Hepatocyte (in vitro differentiated cells): ENCODE measurements at regions not wholly inside any gene's neighbourhood (a gene's known extent, or its start where the extent isn't known, plus 50 kb on each side); places are given as distances from the start of the nearest gene placed in this dataset.

Experiments used
- DNase-seq: peaks from one replicate; pipeline ENCODE4 v3.0.0-alpha.2; 2016; ENCODE audit warnings: low spot score
- H2AFZ ChIP-seq: fragments of 200-600 bp; sonication (generic); 2 replicates; pipeline ENCODE4 v1.6.0; 2016; ENCODE audit warnings: antibody characterized with exemption, mild to moderate bottlenecking
- H3K27ac ChIP-seq: fragments of 200-600 bp; sonication (generic); 2 replicates; pipeline ENCODE4 v1.5.1; 2016; ENCODE audit warnings: mild to moderate bottlenecking
- H3K27me3 ChIP-seq: fragments of 200-600 bp; sonication (generic); 2 replicates; pipeline ENCODE4 v1.6.1; 2016
- H3K36me3 ChIP-seq: fragments of 200-600 bp; sonication (generic); replicated peaks from 2 replicates; pipeline ENCODE4 v1.5.1; 2016; ENCODE audit warnings: low read depth; ENCODE audit not compliant: insufficient read depth
- H3K4me1 ChIP-seq: fragments of 200-600 bp; sonication (generic); 2 replicates; pipeline ENCODE4 v1.5.1; 2016; ENCODE audit warnings: mild to moderate bottlenecking, moderate library complexity; ENCODE audit not compliant: insufficient read depth
- H3K4me2 ChIP-seq: fragments of 200-600 bp; sonication (generic); 2 replicates; pipeline ENCODE4 v1.6.0; 2016
- H3K4me3 ChIP-seq: fragments of 200-600 bp; sonication (generic); 2 replicates; pipeline ENCODE4 v1.5.1; 2016; ENCODE audit warnings: mild to moderate bottlenecking
- H3K79me2 ChIP-seq: fragments of 200-600 bp; sonication (generic); 2 replicates; pipeline ENCODE4 v1.6.0; 2017; ENCODE audit warnings: mild to moderate bottlenecking
- H3K9me2 ChIP-seq: fragments of 200-600 bp; sonication (generic); replicated peaks from 2 replicates; pipeline ENCODE4 v1.6.0; 2017; ENCODE audit warnings: mild to moderate bottlenecking; ENCODE audit not compliant: insufficient read depth
- H3K9me3 ChIP-seq: fragments of 200-600 bp; sonication (generic); 2 replicates; pipeline ENCODE4 v1.5.1; 2016; ENCODE audit warnings: low read depth, mild to moderate bottlenecking
- H4K20me1 ChIP-seq: fragments of 200-600 bp; sonication (generic); 2 replicates; pipeline ENCODE4 v1.6.0; 2016; ENCODE audit warnings: mild to moderate bottlenecking; ENCODE audit not compliant: insufficient read depth, poor library complexity, severe bottlenecking
- CTCF ChIP-seq: fragments of 200-600 bp; sonication (generic); IDR thresholded peaks from 2 replicates; pipeline ENCODE4 v1.5.1; 2016; ENCODE audit warnings: antibody characterized with exemption, mild to moderate bottlenecking; ENCODE audit not compliant: poor library complexity
- EZH2 ChIP-seq: fragments of 200-600 bp; sonication (generic); IDR thresholded peaks from 2 replicates; pipeline ENCODE4 v1.6.1; 2016; ENCODE audit warnings: antibody characterized with exemption, mild to moderate bottlenecking, borderline replicate concordance
- EZH2phosphoT487 ChIP-seq: fragments of 200-600 bp; sonication (generic); IDR thresholded peaks from one replicate; pipeline ENCODE4 v1.6.1; 2018; ENCODE audit warnings: antibody characterized with exemption, mild to moderate bottlenecking, low read depth, moderate library complexity; ENCODE audit not compliant: unreplicated experiment, severe bottlenecking
- WGBS: methylation state at CpG from one replicate; pipeline ENCODE4 v1.1.6; 2016; ENCODE audit warnings: low lambda C conversion rate; ENCODE audit errors: missing lambda C conversion rate; 5-methylcytosine and 5-hydroxymethylcytosine counted together

DNA sequence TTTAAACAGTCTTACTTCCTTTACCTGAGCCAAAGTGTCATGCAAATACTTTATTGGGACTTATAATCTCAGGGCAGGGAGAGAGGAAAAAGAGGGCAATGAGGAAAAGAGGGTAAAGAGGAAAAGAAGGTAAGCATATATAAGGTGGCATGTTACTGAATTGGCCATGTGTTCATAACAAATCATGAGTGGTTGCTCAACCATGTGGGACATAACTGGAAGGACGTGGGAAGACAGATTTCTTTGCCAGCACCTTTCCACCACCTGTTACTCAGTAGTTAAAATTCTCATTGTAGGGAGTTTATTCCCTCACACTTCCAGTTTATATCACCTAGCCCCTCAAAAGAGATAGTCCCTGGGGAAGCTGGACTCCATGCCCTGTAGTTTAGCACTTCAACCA lies 54.7 kb upstream of the TPRG1 start:
- TF ChIP-seq CTCF = no peak
- TF ChIP-seq EZH2 = no peak
- DNase-seq = no peak
- 77% methylated on average over 1 of the region's 1 CpG for WGBS

GRCh38 chr3:189118896-189119295 lies 52.9 kb upstream of the TPRG1 start:
- Histone ChIP-seq H3K4me1 (peaks cover 13% of the 10 kb centered on the region), H3K9me2 (no peaks in the 10 kb centered on the region), H3K9me3 (no peaks in the 10 kb centered on the region), H4K20me1 (no peaks in the 10 kb centered on the region), H3K36me3 (no peaks in the 10 kb centered on the region), H3K4me3 (no peak overlapping the region), H3K27me3 (no peaks in the 10 kb centered on the region), H3K27ac (no peak overlapping the region), H3K79me2 (no peaks in the 10 kb centered on the region), H2AFZ (no peak overlapping the region), H3K4me2 (no peak overlapping the region)
- DNase-seq = no peak
- TF ChIP-seq CTCF (no peak), EZH2phosphoT487 (no peak)
- 83% methylated on average over 1 of the region's 1 CpG for WGBS

More for the DNA sequence above, 54.7 kb upstream of the TPRG1 start:
- Histone ChIP-seq H3K9me2 (no peaks in the 10 kb centered on the region), H3K36me3 (no peaks in the 10 kb centered on the region), H3K4me2 (no peak overlapping the region), H3K79me2 (no peaks in the 10 kb centered on the region), H3K27ac (no peak overlapping the region), H4K20me1 (no peaks in the 10 kb centered on the region), H2AFZ (no peak overlapping the region), H3K27me3 (no peaks in the 10 kb centered on the region), H3K4me3 (no peak overlapping the region), H3K4me1 (no peaks in the 10 kb centered on the region), H3K9me3 (no peaks in the 10 kb centered on the region)

- Histone ChIP-seq H3K27ac (no peak overlapping the region), H3K9me3 (no peaks in the 10 kb centered on the region), H3K79me2 (no peaks in the 10 kb centered on the region), H3K4me1 (peaks cover 17% of the 10 kb centered on the region), H3K4me2 (no peak overlapping the region), H3K9me2 (no peaks in the 10 kb centered on the region), H4K20me1 (no peaks in the 10 kb centered on the region), H3K4me3 (no peak overlapping the region), H3K36me3 (no peaks in the 10 kb centered on the region), H3K27me3 (no peaks in the 10 kb centered on the region), H2AFZ (no peak overlapping the region)
- TF ChIP-seq CTCF (no peak), EZH2phosphoT487 (no peak), EZH2 (no peak)
- DNase-seq = no peak
- WGBS = 96% methylated on average over 3 of the region's 3 CpGs
Observed at GRCh38 chr3:189119950-189120349, 51.8 kb upstream of the TPRG1 start.

- H3K36me3 ChIP-seq = no peaks in the 10 kb centered on the region
- H3K4me1 ChIP-seq = peaks cover 17% of the 10 kb centered on the region
- no peaks in the 10 kb centered on the region for H3K79me2 ChIP-seq
- no peak overlapping the region for H3K4me3 ChIP-seq
- H3K9me3 ChIP-seq = no peaks in the 10 kb centered on the region
- H4K20me1 ChIP-seq = no peaks in the 10 kb centered on the region
- DNase-seq = no peak
- H3K27ac ChIP-seq = no peak overlapping the region
- no peaks in the 10 kb centered on the region for H3K27me3 ChIP-seq
- 95% methylated on average over 2 of the region's 2 CpGs for WGBS
- no peak overlapping the region for H2AFZ ChIP-seq
- no peak for TF ChIP-seq CTCF
- H3K9me2 ChIP-seq = no peaks in the 10 kb centered on the region
- no peak overlapping the region for H3K4me2 ChIP-seq
Observed at GRCh38 chr3:189121092-189121491, 50.7 kb upstream of the TPRG1 start.
